ENCODE measurements at regions not wholly inside any gene's neighbourhood (a gene's known extent, or its start where the extent isn't known, plus 50 kb on each side); places are given as distances from the start of the nearest gene placed in this dataset.

- DNase-seq: no peak
- peaks cover 3% of the 10 kb centered on the region for H3K4me1 ChIP-seq (ENCODE audit: control insufficient read depth, insufficient read depth, low read length)
- H3K27ac ChIP-seq (ENCODE audit: low read length): no peak overlapping the region
- no peak overlapping the region for H3K4me3 ChIP-seq (ENCODE audit: low read length)
- no peaks in the 10 kb centered on the region for H3K9me3 ChIP-seq (ENCODE audit: control insufficient read depth, low read depth, low read length)
- no peaks in the 10 kb centered on the region for H3K27me3 ChIP-seq (ENCODE audit: control insufficient read depth, insufficient read depth, low read length)
- no peaks in the 10 kb centered on the region for H3K36me3 ChIP-seq (ENCODE audit: control insufficient read depth, insufficient read depth, low read length)
- WGBS (ENCODE audit: insufficient coverage, low lambda C conversion rate): no CpG with 5 or more reads among the region's 1 CpG
These were observed 444.9 kb downstream of the RAPGEF2 start for GRCh38 chr4:159547645-159548308.

GRCh38 chr4:159549098-159549518 is 446.2 kb downstream of the RAPGEF2 start:
- Histone ChIP-seq H3K9me3 (ENCODE audit: control insufficient read depth, low read depth, low read length) (no peaks in the 10 kb centered on the region), H3K4me1 (ENCODE audit: control insufficient read depth, insufficient read depth, low read length) (peaks cover 3% of the 10 kb centered on the region), H3K27ac (ENCODE audit: low read length) (no peak overlapping the region), H3K4me3 (ENCODE audit: low read length) (no peak overlapping the region), H3K36me3 (ENCODE audit: control insufficient read depth, insufficient read depth, low read length) (no peaks in the 10 kb centered on the region), H3K27me3 (ENCODE audit: control insufficient read depth, insufficient read depth, low read length) (no peaks in the 10 kb centered on the region)
- no CpG with 5 or more reads among the region's 2 CpGs for WGBS (ENCODE audit: insufficient coverage, low lambda C conversion rate)
- peak; percentile 42 to 56 for DNase-seq

GRCh38 chr4:159551281-159551680 is 448.4 kb downstream of the RAPGEF2 start:
- H3K27ac ChIP-seq (ENCODE audit: low read length): peak overlapping the region; percentile 56
- no CpG with 5 or more reads among the region's 1 CpG for WGBS (ENCODE audit: insufficient coverage, low lambda C conversion rate)
- no peaks in the 10 kb centered on the region for H3K9me3 ChIP-seq (ENCODE audit: control insufficient read depth, low read depth, low read length)
- peak; percentile 28 to 70 for DNase-seq
- no peaks in the 10 kb centered on the region for H3K36me3 ChIP-seq (ENCODE audit: control insufficient read depth, insufficient read depth, low read length)
- no peak overlapping the region for H3K4me3 ChIP-seq (ENCODE audit: low read length)
- H3K27me3 ChIP-seq (ENCODE audit: control insufficient read depth, insufficient read depth, low read length): no peaks in the 10 kb centered on the region
- peaks cover 3% of the 10 kb centered on the region for H3K4me1 ChIP-seq (ENCODE audit: control insufficient read depth, insufficient read depth, low read length)

- Histone ChIP-seq H3K9me3 (ENCODE audit: control insufficient read depth, low read depth, low read length) (no peaks in the 10 kb centered on the region), H3K27me3 (ENCODE audit: control insufficient read depth, insufficient read depth, low read length) (no peaks in the 10 kb centered on the region), H3K36me3 (ENCODE audit: control insufficient read depth, insufficient read depth, low read length) (no peaks in the 10 kb centered on the region), H3K4me1 (ENCODE audit: control insufficient read depth, insufficient read depth, low read length) (peaks cover 3% of the 10 kb centered on the region), H3K27ac (ENCODE audit: low read length) (no peak overlapping the region), H3K4me3 (ENCODE audit: low read length) (no peak overlapping the region)
- WGBS (ENCODE audit: insufficient coverage, low lambda C conversion rate): 100% methylated on average over 1 of the region's 4 CpGs
- no peak for DNase-seq
These were observed 450.3 kb downstream of the RAPGEF2 start for GRCh38 chr4:159552979-159553768.

- Histone ChIP-seq H3K4me3 (ENCODE audit: low read length) (no peak overlapping the region), H3K36me3 (ENCODE audit: control insufficient read depth, insufficient read depth, low read length) (no peaks in the 10 kb centered on the region), H3K4me1 (ENCODE audit: control insufficient read depth, insufficient read depth, low read length) (no peaks in the 10 kb centered on the region), H3K27me3 (ENCODE audit: control insufficient read depth, insufficient read depth, low read length) (no peaks in the 10 kb centered on the region), H3K9me3 (ENCODE audit: control insufficient read depth, low read depth, low read length) (no peaks in the 10 kb centered on the region), H3K27ac (ENCODE audit: low read length) (no peak overlapping the region)
- DNase-seq: no peak
These were observed 453.0 kb downstream of the RAPGEF2 start for GRCh38 chr4:159555873-159556272.

- DNase-seq: no peak
- Histone ChIP-seq H3K27me3 (ENCODE audit: control insufficient read depth, insufficient read depth, low read length) (no peaks in the 10 kb centered on the region), H3K4me1 (ENCODE audit: control insufficient read depth, insufficient read depth, low read length) (peaks cover 18% of the 10 kb centered on the region), H3K27ac (ENCODE audit: low read length) (no peak overlapping the region), H3K4me3 (ENCODE audit: low read length) (no peak overlapping the region), H3K36me3 (ENCODE audit: control insufficient read depth, insufficient read depth, low read length) (no peaks in the 10 kb centered on the region), H3K9me3 (ENCODE audit: control insufficient read depth, low read depth, low read length) (peaks cover 4% of the 10 kb centered on the region)
- 60% methylated on average over 1 of the region's 1 CpG for WGBS (ENCODE audit: insufficient coverage, low lambda C conversion rate)
These were observed 459.5 kb downstream of the RAPGEF2 start for GRCh38 chr4:159562366-159562765.

- H3K36me3 ChIP-seq (ENCODE audit: control insufficient read depth, insufficient read depth, low read length): no peaks in the 10 kb centered on the region
- peak in 1 of 2 donors; percentile 50 for DNase-seq
- peak overlapping the region; percentile 55 for H3K27ac ChIP-seq (ENCODE audit: low read length)
- no peak overlapping the region for H3K4me3 ChIP-seq (ENCODE audit: low read length)
- no peaks in the 10 kb centered on the region for H3K27me3 ChIP-seq (ENCODE audit: control insufficient read depth, insufficient read depth, low read length)
- peaks cover 4% of the 10 kb centered on the region for H3K9me3 ChIP-seq (ENCODE audit: control insufficient read depth, low read depth, low read length)
- peaks cover 18% of the 10 kb centered on the region for H3K4me1 ChIP-seq (ENCODE audit: control insufficient read depth, insufficient read depth, low read length)
- WGBS (ENCODE audit: insufficient coverage, low lambda C conversion rate): 40% methylated on average over 1 of the region's 1 CpG
These were observed 460.4 kb downstream of the RAPGEF2 start for GRCh38 chr4:159563257-159563656.

- Histone ChIP-seq H3K36me3 (ENCODE audit: control insufficient read depth, insufficient read depth, low read length) (no peaks in the 10 kb centered on the region), H3K4me3 (ENCODE audit: low read length) (no peak overlapping the region), H3K9me3 (ENCODE audit: control insufficient read depth, low read depth, low read length) (peaks cover 4% of the 10 kb centered on the region), H3K27ac (ENCODE audit: low read length) (peak overlapping the region; percentile 76), H3K27me3 (ENCODE audit: control insufficient read depth, insufficient read depth, low read length) (no peaks in the 10 kb centered on the region), H3K4me1 (ENCODE audit: control insufficient read depth, insufficient read depth, low read length) (peaks cover 18% of the 10 kb centered on the region)
- WGBS (ENCODE audit: insufficient coverage, low lambda C conversion rate): 33% methylated on average over 1 of the region's 5 CpGs
- peak; percentile 66 to 89 for DNase-seq
These were observed 461.7 kb downstream of the RAPGEF2 start for GRCh38 chr4:159564615-159565014.

GRCh38 chr4:159566786-159567185 is 463.9 kb downstream of the RAPGEF2 start:
- H3K27me3 ChIP-seq (ENCODE audit: control insufficient read depth, insufficient read depth, low read length): no peaks in the 10 kb centered on the region
- H3K4me1 ChIP-seq (ENCODE audit: control insufficient read depth, insufficient read depth, low read length): peaks cover 18% of the 10 kb centered on the region
- no peaks in the 10 kb centered on the region for H3K9me3 ChIP-seq (ENCODE audit: control insufficient read depth, low read depth, low read length)
- H3K36me3 ChIP-seq (ENCODE audit: control insufficient read depth, insufficient read depth, low read length): no peaks in the 10 kb centered on the region
- no peak overlapping the region for H3K4me3 ChIP-seq (ENCODE audit: low read length)
- no CpG with 5 or more reads among the region's 1 CpG for WGBS (ENCODE audit: insufficient coverage, low lambda C conversion rate)
- no peak for DNase-seq
- no peak overlapping the region for H3K27ac ChIP-seq (ENCODE audit: low read length)

- no CpG with 5 or more reads among the region's 2 CpGs for WGBS (ENCODE audit: insufficient coverage, low lambda C conversion rate)
- Histone ChIP-seq H3K36me3 (ENCODE audit: control insufficient read depth, insufficient read depth, low read length) (no peaks in the 10 kb centered on the region), H3K4me3 (ENCODE audit: low read length) (no peak overlapping the region), H3K9me3 (ENCODE audit: control insufficient read depth, low read depth, low read length) (no peaks in the 10 kb centered on the region), H3K27ac (ENCODE audit: low read length) (no peak overlapping the region), H3K4me1 (ENCODE audit: control insufficient read depth, insufficient read depth, low read length) (no peaks in the 10 kb centered on the region), H3K27me3 (ENCODE audit: control insufficient read depth, insufficient read depth, low read length) (no peaks in the 10 kb centered on the region)
- no peak for DNase-seq
These were observed 474.4 kb downstream of the RAPGEF2 start for GRCh38 chr4:159577241-159577640.

GRCh38 chr4:159582685-159583084 is 479.8 kb downstream of the RAPGEF2 start:
- Histone ChIP-seq H3K4me3 (ENCODE audit: low read length) (no peak overlapping the region), H3K27me3 (ENCODE audit: control insufficient read depth, insufficient read depth, low read length) (no peaks in the 10 kb centered on the region), H3K4me1 (ENCODE audit: control insufficient read depth, insufficient read depth, low read length) (no peaks in the 10 kb centered on the region), H3K36me3 (ENCODE audit: control insufficient read depth, insufficient read depth, low read length) (no peaks in the 10 kb centered on the region), H3K9me3 (ENCODE audit: control insufficient read depth, low read depth, low read length) (peaks cover 9% of the 10 kb centered on the region), H3K27ac (ENCODE audit: low read length) (no peak overlapping the region)
- DNase-seq: no peak
